Stimulated activated CD4-positive, alpha-beta T cell treated with anti-CD3 and anti-CD28 coated beads, Interleukin-4, amount 100 ng/mL, for 24 hours (primary cell): ENCODE measurements at regions not wholly inside any gene's neighbourhood (a gene's known extent, or its start where the extent isn't known, plus 50 kb on each side); places are given as distances from the start of the nearest gene placed in this dataset.
"Not testable (repeated sequence)": the region's sequence is repeated elsewhere in the genome, so short reads cannot be mapped to it uniquely, and the experiment has no call there.

Experiments used
- DNase-seq: peaks from one replicate; pipeline ENCODE4 v3.0.0-alpha.2; 2020

- DNase-seq = no peak
These were observed 51.5 kb upstream of the PHF21B start for GRCh38 chr22:45061332-45061731.

DNA sequence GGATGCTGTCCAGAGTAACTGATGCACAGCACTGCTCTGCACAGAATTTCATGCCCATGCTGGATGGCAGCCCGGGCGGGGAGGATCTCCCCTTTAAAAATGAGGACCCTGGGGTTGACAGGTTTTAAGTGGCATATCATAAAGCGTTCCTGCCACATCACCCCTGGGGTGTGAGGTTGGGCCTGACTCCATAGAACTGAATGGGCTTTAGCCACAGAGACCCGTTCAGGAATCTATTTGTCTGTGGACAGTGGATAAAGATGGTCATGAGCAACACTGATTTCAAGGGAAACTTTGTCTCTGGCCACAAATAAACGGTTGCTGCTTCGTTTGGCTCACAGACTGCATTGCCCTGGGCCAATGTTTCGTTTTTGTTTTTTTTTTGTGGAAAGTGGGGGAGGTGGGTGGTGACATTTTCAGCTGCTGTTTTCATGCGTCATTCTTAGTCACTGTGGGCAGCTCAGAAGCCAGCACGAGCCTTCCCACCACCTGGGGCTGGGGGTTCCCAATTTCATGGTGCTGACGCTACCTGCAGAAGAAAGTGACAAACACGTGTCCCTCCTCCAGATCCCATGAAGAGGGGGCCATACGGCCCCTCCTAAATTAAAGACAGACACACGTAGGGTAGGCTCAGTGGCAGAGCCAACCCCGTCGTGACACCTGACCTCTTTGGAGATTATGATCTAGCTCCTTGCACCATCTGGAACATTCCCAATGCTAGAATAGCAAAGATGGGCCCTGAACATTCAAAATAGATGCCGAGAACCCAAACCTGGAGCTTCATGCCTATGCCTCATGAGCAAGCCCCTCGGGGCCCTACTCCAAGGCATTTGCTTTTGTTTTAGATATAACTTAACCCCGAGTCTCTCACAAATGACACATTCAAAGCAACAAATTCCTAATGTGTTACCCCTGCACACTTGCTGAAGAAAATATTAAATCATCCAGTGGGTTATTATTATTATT lies 54.8 kb upstream of the PHF21B start:
- peak; percentile 74 for DNase-seq

GRCh38 chr22:45065726-45066125 lies 55.9 kb upstream of the PHF21B start:
- DNase-seq = no peak

- no peak for DNase-seq
These were observed 57.9 kb upstream of the PHF21B start for GRCh38 chr22:45067731-45068130.

DNA sequence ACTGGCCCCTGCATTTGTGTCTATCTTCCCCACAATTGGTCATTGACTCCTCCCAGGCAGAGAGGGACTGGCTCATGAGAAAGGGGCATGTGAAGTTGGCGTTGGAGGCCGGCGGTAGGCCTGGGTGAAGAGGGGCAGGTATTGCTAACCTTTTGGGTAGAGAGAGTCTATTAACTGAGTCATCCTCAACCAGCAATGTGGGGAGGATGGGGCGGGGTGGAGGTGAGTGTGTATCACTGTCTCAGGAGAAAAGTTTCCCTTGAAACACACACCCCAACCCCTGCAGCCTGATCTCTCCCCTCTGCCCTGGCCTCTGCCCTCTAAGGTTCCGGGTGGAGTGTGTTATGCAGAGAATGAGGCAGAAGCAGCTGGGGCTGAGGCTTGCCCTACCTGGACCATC lies 60.1 kb upstream of the PHF21B start:
- DNase-seq = peak; percentile 17

GRCh38 chr22:45071618-45072017 lies 61.8 kb upstream of the PHF21B start:
- no peak for DNase-seq

DNA sequence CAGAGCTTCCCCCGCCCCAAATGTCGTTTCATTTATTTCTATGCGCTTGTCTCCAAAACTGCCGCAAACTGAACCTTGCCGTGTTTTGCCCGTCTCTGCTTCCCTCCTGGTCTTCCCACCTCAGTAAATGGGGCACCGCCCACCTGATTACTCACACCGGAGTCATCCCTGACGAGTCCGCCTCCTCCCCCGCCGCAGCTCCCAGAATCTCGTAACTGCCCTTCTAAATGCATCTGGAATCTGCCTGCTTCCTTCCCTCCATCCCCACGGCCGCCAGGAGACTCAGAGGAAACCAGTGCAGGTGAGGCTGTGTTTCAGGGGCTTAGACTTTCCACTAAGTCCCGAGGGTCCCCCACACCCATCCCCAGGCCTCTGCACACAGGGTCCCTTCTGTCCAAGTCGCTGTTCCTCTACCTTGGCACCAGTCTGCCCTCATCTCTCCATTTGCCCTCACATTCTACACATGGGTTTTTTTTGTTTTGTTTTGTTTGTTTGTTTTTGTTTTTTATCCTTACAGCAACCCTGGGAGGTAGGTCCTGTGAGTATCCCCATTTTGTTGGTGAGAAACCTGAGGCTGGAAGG lies 62.6 kb upstream of the PHF21B start:
- peak; percentile 9 for DNase-seq

GRCh38 chr22:45073064-45073463 lies 63.3 kb upstream of the PHF21B start:
- DNase-seq = no peak

GRCh38 chr22:45077286-45077685 lies 67.5 kb upstream of the PHF21B start:
- DNase-seq = no peak

- DNase-seq = no peak
These were observed 68.1 kb upstream of the PHF21B start for GRCh38 chr22:45077826-45078334.

GRCh38 chr22:45082795-45083194 lies 73.0 kb upstream of the PHF21B start:
- no peak for DNase-seq

GRCh38 chr22:45083659-45084305 lies 74.0 kb upstream of the PHF21B start:
- DNase-seq = peak; percentile 20

DNA sequence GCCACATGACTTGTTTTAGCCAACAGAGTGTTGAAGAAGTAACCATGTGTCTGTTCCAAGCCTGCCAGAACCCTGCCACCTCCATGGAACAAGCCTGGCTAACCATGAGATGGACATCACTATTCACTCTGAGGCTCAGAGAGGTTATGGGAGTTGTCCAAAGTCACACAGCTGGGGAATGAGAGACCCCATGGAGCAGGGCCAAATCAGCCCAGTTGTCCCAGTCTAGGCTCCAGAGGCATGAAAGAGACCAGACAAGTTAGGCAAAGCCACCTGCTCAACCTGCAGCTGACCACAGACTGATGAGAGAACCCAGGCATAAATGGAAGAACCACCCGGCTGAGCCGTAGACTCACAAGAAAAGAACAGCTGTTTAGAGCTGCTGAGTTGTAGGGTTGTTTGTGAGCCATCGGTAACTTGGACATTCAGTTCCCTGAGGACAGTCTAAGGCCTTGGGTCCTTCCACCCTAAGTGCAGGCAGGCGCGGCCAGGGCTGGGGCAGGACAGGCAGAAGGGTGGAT lies 74.7 kb upstream of the PHF21B start:
- no peak for DNase-seq

- no peak for DNase-seq
These were observed 75.9 kb upstream of the NUP50 start for GRCh38 chr22:45087802-45088201.

- no peak for DNase-seq
These were observed 75.1 kb upstream of the NUP50 start for GRCh38 chr22:45088576-45088975.

GRCh38 chr22:45090497-45090910 lies 73.2 kb upstream of the NUP50 start:
- DNase-seq = no peak

DNA sequence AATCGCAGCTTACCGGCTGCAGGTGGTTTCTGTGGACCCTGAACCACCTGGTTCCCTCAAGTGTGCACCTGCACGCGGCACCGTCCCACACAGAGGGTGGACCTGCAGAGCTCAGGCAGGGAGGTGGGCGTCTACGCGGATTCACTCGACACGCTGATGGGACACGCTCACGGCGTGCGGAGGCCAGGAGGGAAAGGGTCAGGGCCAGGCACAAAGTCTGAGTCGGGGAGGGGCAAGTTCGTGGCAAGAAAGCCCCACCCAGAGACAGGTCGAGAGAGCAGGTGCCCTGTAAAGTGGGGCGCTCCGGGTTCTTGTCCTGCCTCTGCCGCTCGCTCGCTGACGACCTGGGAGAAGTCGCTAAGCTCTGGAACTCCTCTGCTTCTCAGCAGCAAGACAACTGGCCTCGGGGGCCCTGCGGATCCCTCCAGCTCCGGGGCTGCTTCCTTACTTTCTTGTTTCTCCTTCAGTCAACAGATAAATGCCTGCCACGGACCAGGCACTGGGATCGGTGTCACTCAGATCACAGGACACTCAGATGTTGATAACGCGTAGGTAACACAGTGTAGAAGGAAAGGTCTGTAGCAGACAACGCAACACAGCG lies 72.4 kb upstream of the NUP50 start:
- no peak for DNase-seq

- DNase-seq = not testable (repeated sequence)
These were observed 71.8 kb upstream of the NUP50 start for GRCh38 chr22:45091875-45092274.

DNA sequence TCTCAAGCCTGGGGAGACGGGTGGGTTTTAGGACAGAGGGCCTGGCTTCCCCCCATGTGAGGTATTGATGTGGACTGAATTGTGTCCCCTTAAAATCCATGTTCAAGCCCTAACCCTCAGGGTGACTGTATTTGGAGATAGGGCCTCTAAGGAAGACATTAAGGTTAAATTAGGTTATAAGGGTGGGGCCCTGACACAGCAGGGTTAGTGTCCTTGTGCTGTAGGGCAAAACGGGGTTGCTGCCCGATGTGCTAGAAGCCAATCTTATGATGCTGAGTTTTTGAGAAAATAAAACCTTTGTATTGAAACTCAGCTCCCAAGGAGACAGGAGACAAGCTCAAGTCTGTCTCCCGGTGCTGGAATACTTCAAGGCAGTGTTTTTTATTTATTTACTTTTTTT lies 71.1 kb upstream of the NUP50 start:
- no peak for DNase-seq

GRCh38 chr22:45093609-45094008 lies 70.1 kb upstream of the NUP50 start:
- no peak for DNase-seq

- DNase-seq = no peak
These were observed 69.5 kb upstream of the NUP50 start for GRCh38 chr22:45094081-45094720.

DNA sequence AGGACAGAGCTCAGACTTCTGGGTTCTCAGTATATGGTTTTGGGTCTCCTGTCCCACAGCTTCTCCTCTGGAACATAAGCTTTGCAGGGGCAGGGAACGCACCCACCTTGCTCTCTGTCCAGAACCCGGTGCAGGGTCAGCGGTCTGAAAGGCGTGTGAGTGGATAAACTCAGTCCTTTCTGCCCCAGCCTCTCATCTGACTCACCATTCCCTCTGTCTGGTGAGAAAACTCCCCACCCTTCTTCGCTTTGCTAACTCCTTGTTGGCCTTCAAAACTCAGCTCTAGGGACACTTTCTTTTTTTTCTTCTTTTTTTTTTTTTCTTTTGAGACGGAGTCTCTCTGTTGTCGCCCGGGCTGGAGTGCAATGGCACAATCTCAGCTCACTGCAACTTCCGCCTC lies 68.9 kb upstream of the NUP50 start:
- no peak for DNase-seq
